Neural progenitor cell (in vitro differentiated cells): ENCODE measurements at regions not wholly inside any gene's neighbourhood (a gene's known extent, or its start where the extent isn't known, plus 50 kb on each side); places are given as distances from the start of the nearest gene placed in this dataset.

Experiments
- DNase-seq: peaks from one replicate; pipeline ENCODE4 v3.0.0-alpha.2; 2016; ENCODE audit warnings: low spot score
- H2AFZ ChIP-seq: fragments of 200-600 bp; sonication (generic); replicated peaks from 2 replicates; pipeline ENCODE4 v1.6.1; 2016; ENCODE audit warnings: antibody characterized with exemption
- H3F3A ChIP-seq: fragments of 200-600 bp; sonication (generic); 2 replicates; pipeline ENCODE4 v1.6.1; 2016; ENCODE audit warnings: antibody characterized with exemption, low read depth
- H3K27ac ChIP-seq: fragments of 200-600 bp; sonication (generic); 2 replicates; pipeline ENCODE4 v1.5.1; 2016; ENCODE audit warnings: mild to moderate bottlenecking
- H3K27me3 ChIP-seq: fragments of 200-600 bp; sonication (generic); 2 replicates; pipeline ENCODE4 v1.6.1; 2016; ENCODE audit warnings: mild to moderate bottlenecking, moderate library complexity
- H3K36me3 ChIP-seq: fragments of 200-600 bp; sonication (generic); 2 replicates; pipeline ENCODE4 v1.5.1; 2016
- H3K4me1 ChIP-seq: fragments of 200-600 bp; sonication (generic); 2 replicates; pipeline ENCODE4 v1.6.1; 2016; ENCODE audit warnings: mixed run types
- H3K4me2 ChIP-seq: fragments of 200-600 bp; sonication (generic); 2 replicates; pipeline ENCODE4 v1.6.1; 2016
- H3K4me3 ChIP-seq: fragments of 200-600 bp; sonication (generic); 2 replicates; pipeline ENCODE4 v1.5.1; 2016
- H3K79me2 ChIP-seq: fragments of 200-600 bp; sonication (generic); 2 replicates; pipeline ENCODE4 v1.6.1; 2016; ENCODE audit warnings: low read depth
- H3K9ac ChIP-seq: fragments of 200-600 bp; sonication (generic); 2 replicates; pipeline ENCODE4 v1.6.1; 2016
- H3K9me3 ChIP-seq: fragments of 200-600 bp; sonication (generic); 2 replicates; pipeline ENCODE4 v1.5.1; 2016; ENCODE audit warnings: low read depth
- H4K20me1 ChIP-seq: fragments of 200-600 bp; sonication (generic); 2 replicates; pipeline ENCODE4 v1.6.1; 2016; ENCODE audit warnings: low read depth
- H3K27ac Mint-ChIP-seq: 3 replicates; pipeline ENCODE4 v1.8.0; 2021; ENCODE audit warnings: mixed read lengths
- H3K27me3 Mint-ChIP-seq: 2 replicates; pipeline ENCODE4 v1.8.0; 2022; ENCODE audit warnings: low read depth, mild to moderate bottlenecking, inconsistent platforms, moderate library complexity, mixed read lengths; ENCODE audit not compliant: insufficient read depth
- H3K36me3 Mint-ChIP-seq: 3 replicates; pipeline ENCODE4 v1.8.0; 2021; ENCODE audit warnings: mixed read lengths
- H3K4me1 Mint-ChIP-seq: 3 replicates; pipeline ENCODE4 v1.8.0; 2021; ENCODE audit warnings: mixed read lengths
- H3K4me3 Mint-ChIP-seq: 3 replicates; pipeline ENCODE4 v1.8.0; 2021; ENCODE audit warnings: mild to moderate bottlenecking, moderate library complexity, mixed read lengths
- H3K9me3 Mint-ChIP-seq: 3 replicates; pipeline ENCODE4 v1.8.0; 2020; ENCODE audit warnings: mixed read lengths
- EZH2 ChIP-seq: fragments of 200-600 bp; sonication (generic); IDR thresholded peaks from 2 replicates; pipeline ENCODE4 v1.6.1; 2017; ENCODE audit warnings: antibody characterized with exemption, mild to moderate bottlenecking, moderate library complexity
- EZH2phosphoT487 ChIP-seq: fragments of 200-600 bp; sonication (generic); IDR thresholded peaks from 2 replicates; pipeline ENCODE4 v1.6.1; 2017; ENCODE audit warnings: antibody characterized with exemption
- TF ChIP-seq, protein P1 (sequence below): fragments of 200-600 bp; sonication (generic); IDR thresholded peaks from 2 replicates; pipeline ENCODE4 v1.5.1; 2017; ENCODE audit warnings: antibody characterized with exemption, mild to moderate bottlenecking

- H3K27me3 ChIP-seq: no peaks in the 10 kb centered on the region
- Mint-ChIP-seq H3K27ac (no peak overlapping the region), H3K4me1 (no peaks in the 10 kb centered on the region), H3K36me3 (no peaks in the 10 kb centered on the region), H3K4me3 (no peak overlapping the region), H3K9me3 (no peaks in the 10 kb centered on the region), H3K27me3 (peaks cover 5% of the 10 kb centered on the region)
- H3K27ac ChIP-seq: no peak overlapping the region
- no peaks in the 10 kb centered on the region for H3K36me3 ChIP-seq
- no peaks in the 10 kb centered on the region for H4K20me1 ChIP-seq
- H3F3A ChIP-seq: no peaks in the 10 kb centered on the region
- no peak for DNase-seq
- no peaks in the 10 kb centered on the region for H3K9me3 ChIP-seq
- no peak overlapping the region for H3K4me3 ChIP-seq
- no peak overlapping the region for H3K4me2 ChIP-seq
- TF ChIP-seq, protein P1, sequence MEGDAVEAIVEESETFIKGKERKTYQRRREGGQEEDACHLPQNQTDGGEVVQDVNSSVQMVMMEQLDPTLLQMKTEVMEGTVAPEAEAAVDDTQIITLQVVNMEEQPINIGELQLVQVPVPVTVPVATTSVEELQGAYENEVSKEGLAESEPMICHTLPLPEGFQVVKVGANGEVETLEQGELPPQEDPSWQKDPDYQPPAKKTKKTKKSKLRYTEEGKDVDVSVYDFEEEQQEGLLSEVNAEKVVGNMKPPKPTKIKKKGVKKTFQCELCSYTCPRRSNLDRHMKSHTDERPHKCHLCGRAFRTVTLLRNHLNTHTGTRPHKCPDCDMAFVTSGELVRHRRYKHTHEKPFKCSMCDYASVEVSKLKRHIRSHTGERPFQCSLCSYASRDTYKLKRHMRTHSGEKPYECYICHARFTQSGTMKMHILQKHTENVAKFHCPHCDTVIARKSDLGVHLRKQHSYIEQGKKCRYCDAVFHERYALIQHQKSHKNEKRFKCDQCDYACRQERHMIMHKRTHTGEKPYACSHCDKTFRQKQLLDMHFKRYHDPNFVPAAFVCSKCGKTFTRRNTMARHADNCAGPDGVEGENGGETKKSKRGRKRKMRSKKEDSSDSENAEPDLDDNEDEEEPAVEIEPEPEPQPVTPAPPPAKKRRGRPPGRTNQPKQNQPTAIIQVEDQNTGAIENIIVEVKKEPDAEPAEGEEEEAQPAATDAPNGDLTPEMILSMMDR: no peak
- no peak for TF ChIP-seq EZH2
- no peak for TF ChIP-seq EZH2phosphoT487
- no peak overlapping the region for H2AFZ ChIP-seq
- no peaks in the 10 kb centered on the region for H3K79me2 ChIP-seq
- H3K9ac ChIP-seq: no peak overlapping the region
- H3K4me1 ChIP-seq: peaks cover 3% of the 10 kb centered on the region
Measured at GRCh38 chr20:58579069-58579818, 64.0 kb upstream of the APCDD1L start.

- Mint-ChIP-seq H3K4me1 (no peaks in the 10 kb centered on the region), H3K27ac (no peak overlapping the region), H3K27me3 (peaks cover 5% of the 10 kb centered on the region), H3K36me3 (no peaks in the 10 kb centered on the region), H3K4me3 (no peak overlapping the region), H3K9me3 (no peaks in the 10 kb centered on the region)
- Histone ChIP-seq H3K79me2 (no peaks in the 10 kb centered on the region), H3K27me3 (no peaks in the 10 kb centered on the region), H3K36me3 (no peaks in the 10 kb centered on the region), H4K20me1 (no peaks in the 10 kb centered on the region), H3F3A (no peaks in the 10 kb centered on the region), H3K4me2 (no peak overlapping the region), H3K27ac (no peak overlapping the region), H3K9me3 (no peaks in the 10 kb centered on the region), H2AFZ (no peak overlapping the region), H3K4me1 (peaks cover 2% of the 10 kb centered on the region), H3K4me3 (no peak overlapping the region), H3K9ac (no peak overlapping the region)
- DNase-seq: no peak
- TF ChIP-seq, protein P1: no peak
- TF ChIP-seq EZH2phosphoT487: no peak
Measured at GRCh38 chr20:58577871-58578598, 62.8 kb upstream of the APCDD1L start.

DNA sequence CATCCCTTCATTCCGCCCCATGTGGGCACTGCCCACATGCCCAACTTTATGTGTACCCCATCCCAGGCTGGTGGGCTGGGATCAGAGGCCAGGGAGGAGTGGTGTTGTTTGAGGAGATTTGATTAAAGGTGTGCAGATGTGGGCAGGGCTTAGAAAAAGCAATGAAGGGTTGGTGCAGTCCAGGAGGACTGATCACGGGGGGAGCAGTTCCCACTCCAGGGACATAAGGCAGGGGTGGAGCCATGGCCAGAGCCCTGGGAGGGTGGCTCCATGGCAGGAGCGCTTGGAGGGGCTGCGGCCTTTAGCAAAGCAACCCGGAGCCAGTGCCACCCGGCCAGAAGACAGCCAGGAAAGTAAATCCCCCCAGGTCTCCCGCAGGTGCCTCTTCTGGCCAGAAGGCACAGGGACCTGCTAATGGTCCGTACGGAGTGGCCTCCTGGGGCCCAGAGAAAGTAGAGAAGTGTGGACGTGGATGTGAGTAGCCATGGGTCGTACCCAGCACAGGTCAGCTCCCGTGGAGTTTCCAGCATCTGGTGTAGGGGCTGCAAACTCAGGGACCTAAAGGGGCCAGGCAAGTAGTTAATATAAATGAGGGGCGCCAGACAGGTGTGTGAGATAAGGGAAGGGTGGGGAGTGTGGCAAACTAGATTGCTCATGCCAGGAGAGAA lies 62.1 kb upstream of the APCDD1L start:
- H3K36me3 Mint-ChIP-seq: no peaks in the 10 kb centered on the region
- no peak overlapping the region for H3K27ac Mint-ChIP-seq
- H2AFZ ChIP-seq: no peak overlapping the region

More for the DNA sequence above, 62.1 kb upstream of the APCDD1L start:
- no peaks in the 10 kb centered on the region for H3K4me1 Mint-ChIP-seq
- H3K79me2 ChIP-seq: no peaks in the 10 kb centered on the region
- H3F3A ChIP-seq: no peaks in the 10 kb centered on the region
- no peak overlapping the region for H3K4me2 ChIP-seq
- peaks cover 5% of the 10 kb centered on the region for H3K27me3 Mint-ChIP-seq
- no peaks in the 10 kb centered on the region for H4K20me1 ChIP-seq
- DNase-seq: no peak
- H3K9ac ChIP-seq: no peak overlapping the region
- H3K27ac ChIP-seq: no peak overlapping the region
- H3K4me3 ChIP-seq: no peak overlapping the region
- H3K9me3 ChIP-seq: no peaks in the 10 kb centered on the region
- no peak overlapping the region for H3K4me3 Mint-ChIP-seq
- no peaks in the 10 kb centered on the region for H3K4me1 ChIP-seq
- no peaks in the 10 kb centered on the region for H3K9me3 Mint-ChIP-seq
- no peaks in the 10 kb centered on the region for H3K27me3 ChIP-seq
- H3K36me3 ChIP-seq: no peaks in the 10 kb centered on the region
- TF ChIP-seq EZH2 (no peak), EZH2phosphoT487 (no peak)
- TF ChIP-seq, protein P1: no peak
